WTC11 (cell line): ENCODE measurements at regions not wholly inside any gene's neighbourhood (a gene's known extent, or its start where the extent isn't known, plus 50 kb on each side); places are given as distances from the start of the nearest gene placed in this dataset.

Experiments
- ATAC-seq: fragments of 200-7000 bp; cut with Tn5 transposase; 2 replicates; pipeline ENCODE4 v1.10.0; 2021; ENCODE audit warnings: mild to moderate bottlenecking, moderate library complexity
- CTCF ChIA-PET: fragments of 300-600 bp; sonication (Branson Sonifier 250); formaldehyde crosslinking; loops from one replicate; lab custom pipeline; 2021; ENCODE audit warnings: antibody characterized with exemption; lab: Charles Lee
- POLR2A ChIA-PET: fragments of 350-600 bp; sonication (Branson Sonifier 250); formaldehyde crosslinking; loops from one replicate; lab custom pipeline; 2021; ENCODE audit warnings: antibody characterized with exemption; lab: Charles Lee
- DNase-seq: peaks from one replicate; pipeline ENCODE4 v3.0.0; 2021; ENCODE audit warnings: low spot score
- H3K27ac Mint-ChIP-seq: 2 replicates; pipeline ENCODE4 v1.8.0; 2021; ENCODE audit warnings: mixed read lengths
- H3K27me3 Mint-ChIP-seq: 2 replicates; pipeline ENCODE4 v1.8.0; 2021; ENCODE audit warnings: low read depth, mild to moderate bottlenecking, moderate library complexity, mixed read lengths
- H3K36me3 Mint-ChIP-seq: 2 replicates; pipeline ENCODE4 v1.8.0; 2021; ENCODE audit warnings: mixed read lengths
- H3K4me1 Mint-ChIP-seq: 2 replicates; pipeline ENCODE4 v1.8.0; 2022; ENCODE audit warnings: mixed read lengths
- H3K4me3 Mint-ChIP-seq: 2 replicates; pipeline ENCODE4 v1.8.0; 2021; ENCODE audit warnings: mild to moderate bottlenecking, moderate library complexity, mixed read lengths
- H3K9me3 Mint-ChIP-seq: 2 replicates; pipeline ENCODE4 v1.8.0; 2021; ENCODE audit warnings: mixed read lengths
- CDX4 ChIP-seq: fragments of 250-450 bp; sonication (Bioruptor Pico); IDR thresholded peaks from 2 replicates; pipeline ENCODE4 v1.9.0; 2021; ENCODE audit warnings: moderate library complexity, mild to moderate bottlenecking, inconsistent platforms, borderline replicate concordance
- CTCF ChIP-seq: fragments of 200-600 bp; IDR thresholded peaks from 2 replicates; pipeline ENCODE4 v1.8.0; 2022; ENCODE audit warnings: antibody characterized with exemption
- ELF4 ChIP-seq: sonication (generic); formaldehyde crosslinking; IDR thresholded peaks from 2 replicates; pipeline ENCODE4 v1.8.1; 2022; ENCODE audit warnings: low read depth, mild to moderate bottlenecking, moderate library complexity, missing genetic modification reagents
- FOXK1 ChIP-seq: sonication (generic); formaldehyde crosslinking; IDR thresholded peaks from 2 replicates; pipeline ENCODE4 v1.8.0; 2022; ENCODE audit warnings: mild to moderate bottlenecking, moderate library complexity, missing genetic modification reagents
- FOXP4 ChIP-seq: sonication (generic); formaldehyde crosslinking; IDR thresholded peaks from 2 replicates; pipeline ENCODE4 v1.8.0; 2022; ENCODE audit warnings: mild to moderate bottlenecking, missing genetic modification reagents
- HMGXB4 ChIP-seq: sonication (generic); formaldehyde crosslinking; IDR thresholded peaks from 2 replicates; pipeline ENCODE4 v1.8.1; 2023; ENCODE audit warnings: mild to moderate bottlenecking, moderate library complexity, missing genetic modification reagents
- IRF1 ChIP-seq: sonication (generic); formaldehyde crosslinking; IDR thresholded peaks from 2 replicates; pipeline ENCODE4 v1.8.0; 2023; ENCODE audit warnings: missing genetic modification reagents
- JUN ChIP-seq: sonication (generic); formaldehyde crosslinking; IDR thresholded peaks from 2 replicates; pipeline ENCODE4 v1.8.0; 2023; ENCODE audit warnings: mild to moderate bottlenecking, missing genetic modification reagents
- KAT7 ChIP-seq: sonication (generic); formaldehyde crosslinking; IDR thresholded peaks from 2 replicates; pipeline ENCODE4 v1.8.1; 2023; ENCODE audit warnings: missing genetic modification reagents, mild to moderate bottlenecking, borderline replicate concordance
- MXD4 ChIP-seq: fragments of 250-450 bp; sonication (Bioruptor Pico); IDR thresholded peaks from 2 replicates; pipeline ENCODE4 v1.8.0; 2021; ENCODE audit warnings: mild to moderate bottlenecking, moderate library complexity, borderline replicate concordance
- PRDM15 ChIP-seq: sonication (generic); formaldehyde crosslinking; IDR thresholded peaks from 2 replicates; pipeline ENCODE4 v1.8.0; 2022; ENCODE audit warnings: missing genetic modification reagents
- PRRX2 ChIP-seq: fragments of 250-450 bp; sonication (Bioruptor Pico); IDR thresholded peaks from 2 replicates; pipeline ENCODE4 v1.8.0; 2021; ENCODE audit warnings: mild to moderate bottlenecking
- RORB ChIP-seq: fragments of 250-450 bp; sonication (Bioruptor Pico); IDR thresholded peaks from 2 replicates; pipeline ENCODE4 v1.9.0; 2021; ENCODE audit warnings: mild to moderate bottlenecking
- SOX15 ChIP-seq: fragments of 250-450 bp; sonication (Bioruptor Pico); IDR thresholded peaks from 2 replicates; pipeline ENCODE4 v1.9.0; 2021; ENCODE audit warnings: mild to moderate bottlenecking
- ZBTB43 ChIP-seq: sonication (generic); formaldehyde crosslinking; IDR thresholded peaks from 2 replicates; pipeline ENCODE4 v1.8.1; 2023; ENCODE audit warnings: mild to moderate bottlenecking, missing genetic modification reagents
- ZNF263 ChIP-seq: sonication (generic); formaldehyde crosslinking; IDR thresholded peaks from 2 replicates; pipeline ENCODE4 v1.8.1; 2022; ENCODE audit warnings: low read depth, mild to moderate bottlenecking, moderate library complexity, missing genetic modification reagents
- ZSCAN18 ChIP-seq: fragments of 250-450 bp; sonication (Bioruptor Pico); IDR thresholded peaks from 2 replicates; pipeline ENCODE4 v2.1.2; 2022; ENCODE audit warnings: mild to moderate bottlenecking, moderate library complexity
- TF ChIP-seq, protein P1 (sequence below): sonication (generic); formaldehyde crosslinking; IDR thresholded peaks from 2 replicates; pipeline ENCODE4 v1.8.0; 2022; ENCODE audit warnings: mild to moderate bottlenecking, missing genetic modification reagents

- Mint-ChIP-seq H3K4me1 (no peaks in the 10 kb centered on the region), H3K36me3 (peaks cover 9% of the 10 kb centered on the region), H3K27me3 (no peaks in the 10 kb centered on the region), H3K9me3 (peaks cover 16% of the 10 kb centered on the region), H3K27ac (no peak overlapping the region; the same call in 1 of the 2 replicates), H3K4me3 (no peak overlapping the region)
- DNase-seq (no peak), ATAC-seq (no peak)
- TF ChIP-seq FOXP4 (CRISPR knock-in tag), result no peak
- no peak for TF ChIP-seq FOXK1
- no peak for TF ChIP-seq MXD4 (CRISPR knock-in tag)
- no peak for TF ChIP-seq ZNF263 (CRISPR knock-in tag)
- no peak for TF ChIP-seq RORB (CRISPR knock-in tag)
- TF ChIP-seq ZSCAN18, result no peak
- ChIA-PET CTCF (no interaction called here), POLR2A (no interaction called here)
Observed at GRCh38 chr9:134247918-134248631, 78.2 kb upstream of the RXRA start.

DNA sequence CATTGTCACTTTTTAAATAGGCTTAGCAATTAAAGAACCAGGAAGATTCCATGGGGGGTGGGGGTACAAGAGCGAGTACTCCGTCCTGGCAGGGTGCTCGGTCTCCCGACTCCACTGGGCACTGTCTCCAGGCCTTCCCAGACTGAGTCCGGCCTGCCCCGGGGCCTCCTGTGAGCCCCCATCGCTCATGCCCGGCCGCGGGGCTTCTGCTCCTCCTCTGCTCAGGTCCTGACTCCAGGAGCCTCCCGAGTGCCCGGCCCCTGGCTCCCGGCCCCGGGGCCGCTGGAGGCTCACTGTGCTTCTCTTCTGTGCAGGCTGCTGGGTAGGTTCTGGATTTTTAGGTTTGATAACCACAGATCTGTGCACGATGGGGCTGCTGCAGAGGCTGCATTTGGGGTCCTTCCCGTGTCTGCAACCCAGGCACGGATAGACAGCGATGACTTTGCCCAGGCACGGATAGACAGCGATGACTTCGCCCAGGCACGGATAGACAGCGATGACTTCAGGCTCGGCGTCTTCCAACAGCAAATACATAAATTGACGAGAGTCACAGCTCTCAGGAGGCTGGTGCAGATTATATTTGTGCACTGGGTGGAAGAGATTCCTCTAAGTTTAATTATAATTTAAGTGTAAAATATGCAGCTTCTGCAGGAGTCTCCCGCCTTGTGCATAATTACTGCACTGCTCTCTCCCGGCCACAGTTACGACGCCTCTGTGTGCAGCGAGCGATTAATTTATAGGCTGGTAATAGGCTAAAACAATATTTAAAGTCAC lies 74.8 kb upstream of the RXRA start:
- CTCF ChIA-PET, result no interaction called here
- no peak for DNase-seq
- no peak for ATAC-seq
- Mint-ChIP-seq H3K36me3 (peaks cover 9% of the 10 kb centered on the region), H3K9me3 (peaks cover 11% of the 10 kb centered on the region), H3K27ac (no peak overlapping the region), H3K4me1 (no peaks in the 10 kb centered on the region), H3K4me3 (no peak overlapping the region), H3K27me3 (no peaks in the 10 kb centered on the region; the same call in 1 of the 2 replicates)
- POLR2A ChIA-PET, result no interaction called here
- TF ChIP-seq PRRX2 (CRISPR knock-in tag) (no peak), CDX4 (no peak), KAT7 (no peak), JUN (CRISPR knock-in tag) (no peak), CTCF (no peak), HMGXB4 (CRISPR knock-in tag) (no peak), ZBTB43 (no peak), PRDM15 (CRISPR knock-in tag) (no peak), SOX15 (CRISPR knock-in tag) (no peak), IRF1 (CRISPR knock-in tag) (no peak), ELF4 (CRISPR knock-in tag) (no peak)
- TF ChIP-seq, protein P1, sequence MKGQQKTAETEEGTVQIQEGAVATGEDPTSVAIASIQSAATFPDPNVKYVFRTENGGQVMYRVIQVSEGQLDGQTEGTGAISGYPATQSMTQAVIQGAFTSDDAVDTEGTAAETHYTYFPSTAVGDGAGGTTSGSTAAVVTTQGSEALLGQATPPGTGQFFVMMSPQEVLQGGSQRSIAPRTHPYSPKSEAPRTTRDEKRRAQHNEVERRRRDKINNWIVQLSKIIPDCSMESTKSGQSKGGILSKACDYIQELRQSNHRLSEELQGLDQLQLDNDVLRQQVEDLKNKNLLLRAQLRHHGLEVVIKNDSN, result no peak
